GM21737 (cell line): ENCODE measurements at regions not wholly inside any gene's neighbourhood (a gene's known extent, or its start where the extent isn't known, plus 50 kb on each side); places are given as distances from the start of the nearest gene placed in this dataset.

ENCODE experiments used
- ATAC-seq: cut with Tn5 transposase; IDR thresholded peaks from one replicate; pipeline ENCODE4 v1.9.1; 2021; ENCODE audit warnings: mild to moderate bottlenecking, moderate library complexity; ENCODE audit not compliant: unreplicated experiment

DNA sequence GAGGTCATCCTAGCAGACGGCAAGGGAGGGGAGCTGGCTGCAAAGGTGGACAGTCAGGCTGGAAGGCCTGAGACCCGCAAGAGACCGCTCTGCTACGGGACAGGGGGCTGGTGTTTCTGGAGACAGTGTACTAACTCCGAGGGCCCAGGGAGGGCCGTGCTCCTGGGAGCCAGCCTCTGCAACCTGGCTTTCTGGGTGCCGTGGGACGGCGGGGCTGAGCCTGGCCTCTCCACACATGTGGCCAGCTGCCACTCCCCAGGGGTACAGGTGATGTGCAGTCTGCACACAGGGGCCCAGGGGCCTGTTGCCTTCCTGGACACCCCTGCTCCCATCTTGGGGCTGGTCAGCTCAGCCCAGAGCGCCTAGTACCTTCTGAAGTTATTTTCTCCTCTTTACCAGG, 92.2 kb downstream of the MRPL36 start:
- no peak for ATAC-seq

DNA sequence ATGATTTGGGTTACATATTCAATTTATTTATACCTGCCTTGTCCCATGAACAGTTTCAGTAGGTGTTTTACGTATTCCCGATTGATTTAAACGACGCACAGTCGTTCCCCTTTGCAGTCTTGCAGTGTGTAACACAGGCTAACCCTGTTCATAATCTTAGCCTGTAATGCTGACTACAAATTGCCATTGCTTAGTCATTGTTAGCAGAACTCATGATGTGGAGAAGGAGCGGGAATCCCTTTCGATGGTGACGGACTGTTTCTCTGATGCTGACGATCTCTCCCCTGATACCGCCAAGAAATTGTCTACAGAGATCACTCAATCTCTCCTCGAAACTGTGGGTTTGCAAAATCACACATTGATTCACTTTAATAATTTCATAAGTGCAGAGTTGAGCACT, 93.2 kb downstream of the MRPL36 start:
- no peak for ATAC-seq

DNA sequence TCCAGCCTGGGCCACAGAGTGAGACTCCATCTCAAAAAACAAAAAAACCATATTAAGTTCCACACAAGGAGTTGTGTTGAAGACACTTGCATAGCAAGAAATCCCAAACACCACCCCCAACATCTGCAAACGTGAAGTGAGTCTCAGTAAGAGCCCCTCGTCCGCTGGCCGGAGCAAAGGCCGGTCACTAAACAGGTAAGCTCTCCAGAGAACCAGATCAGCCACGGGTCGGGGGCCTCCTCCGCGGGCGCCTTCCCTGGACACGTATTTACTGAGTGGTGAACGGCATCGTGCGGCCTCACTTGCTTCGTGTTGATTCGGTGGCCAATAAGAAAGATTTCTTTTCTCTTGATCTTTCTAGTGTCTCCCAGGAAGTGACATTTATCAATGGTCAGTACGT, 93.6 kb downstream of the MRPL36 start:
- no peak for ATAC-seq

DNA sequence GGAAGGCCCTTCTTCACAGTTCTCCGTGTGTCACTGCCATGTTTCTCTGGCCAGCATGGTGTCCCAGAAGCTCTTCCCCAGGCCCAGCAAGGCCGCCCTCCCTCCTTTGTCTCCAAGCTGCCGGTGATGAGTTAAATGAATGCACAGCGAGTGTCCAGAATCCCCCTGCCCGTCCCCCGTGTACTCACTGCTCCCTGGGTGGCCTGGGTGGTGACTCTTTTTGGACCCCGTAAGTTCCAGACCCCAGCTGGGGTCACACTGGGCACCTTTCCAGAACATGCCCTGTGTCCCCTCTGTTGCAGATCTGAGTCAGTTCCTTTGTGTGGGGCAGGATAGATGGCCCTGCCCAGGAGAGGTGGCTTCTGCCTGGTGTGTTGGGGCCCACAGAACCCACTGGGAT, 95.0 kb downstream of the MRPL36 start:
- no peak for ATAC-seq

DNA sequence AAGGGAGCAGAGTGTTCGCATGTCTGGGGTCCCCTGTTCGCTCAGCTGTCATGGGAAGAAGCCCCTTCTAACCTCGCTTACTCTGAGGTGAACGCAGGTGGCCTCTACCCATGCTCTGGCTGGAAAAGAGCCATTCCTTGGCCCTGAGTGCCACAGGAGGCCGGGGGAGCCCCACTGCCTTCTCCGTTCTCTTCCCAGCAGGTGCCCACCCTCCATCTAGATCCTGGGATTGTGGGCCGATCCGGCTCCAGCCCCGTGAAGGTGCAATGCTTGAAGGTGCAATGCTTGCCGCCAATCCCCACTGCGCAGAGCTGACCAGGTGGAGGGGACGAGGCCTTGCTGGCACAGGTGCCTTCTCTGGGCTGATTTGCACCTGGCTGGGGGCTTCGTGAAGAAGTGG, 95.4 kb downstream of the MRPL36 start:
- no peak for ATAC-seq

DNA sequence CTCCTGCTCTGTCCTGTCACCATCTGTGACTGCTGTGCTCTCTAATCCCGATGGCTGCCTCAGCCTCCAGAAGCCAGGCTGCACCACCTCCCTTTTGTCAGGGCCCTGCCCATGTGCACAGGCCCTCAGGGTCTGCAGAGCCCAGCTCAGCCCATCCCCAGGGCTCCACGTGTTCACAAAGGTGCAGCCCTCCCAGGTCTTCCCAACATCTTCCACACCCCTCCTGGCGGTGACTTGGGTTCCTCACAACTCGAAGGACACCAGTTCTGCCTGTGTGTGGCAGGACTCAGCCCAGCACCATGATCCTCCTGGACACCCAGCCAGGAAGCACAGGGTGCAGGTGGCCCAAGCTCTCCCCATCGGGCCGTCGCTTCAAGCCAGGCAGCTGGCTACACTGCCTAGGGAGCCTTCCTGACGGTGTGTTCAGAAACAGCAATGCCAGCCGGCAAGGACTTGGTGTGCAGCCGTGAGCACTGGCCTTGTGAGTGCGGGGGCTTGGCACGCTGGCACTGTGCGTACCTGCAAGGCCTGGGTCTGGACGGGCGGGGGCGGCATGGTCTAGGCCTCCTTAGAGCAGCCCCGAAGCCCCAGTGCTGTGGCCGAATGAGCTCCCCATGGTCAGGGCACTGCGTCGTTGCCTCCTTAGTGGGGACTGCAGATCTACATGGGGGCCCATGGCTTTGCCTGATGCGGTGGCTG, 96.1 kb downstream of the MRPL36 start:
- no peak for ATAC-seq

DNA sequence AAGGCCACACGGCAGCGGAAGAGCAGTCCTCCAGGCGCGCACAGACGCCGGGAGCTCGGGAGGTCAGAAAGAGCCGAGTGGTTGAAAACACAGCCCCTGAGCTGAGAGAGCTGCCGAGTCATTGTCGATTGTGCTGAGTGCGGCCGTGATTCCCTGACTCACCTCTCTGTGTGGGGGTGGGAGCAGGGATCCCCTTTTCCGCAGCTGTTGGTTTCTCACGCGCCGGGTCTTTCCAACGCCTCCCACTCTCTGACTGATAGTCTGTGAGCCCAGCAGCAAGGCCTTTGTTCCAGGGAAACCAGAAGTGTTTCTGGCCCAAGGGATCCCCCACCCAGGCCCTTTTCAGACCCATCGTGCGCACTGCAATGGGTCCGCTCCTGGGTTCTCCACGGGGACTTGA, 97.3 kb downstream of the MRPL36 start:
- no peak for ATAC-seq

DNA sequence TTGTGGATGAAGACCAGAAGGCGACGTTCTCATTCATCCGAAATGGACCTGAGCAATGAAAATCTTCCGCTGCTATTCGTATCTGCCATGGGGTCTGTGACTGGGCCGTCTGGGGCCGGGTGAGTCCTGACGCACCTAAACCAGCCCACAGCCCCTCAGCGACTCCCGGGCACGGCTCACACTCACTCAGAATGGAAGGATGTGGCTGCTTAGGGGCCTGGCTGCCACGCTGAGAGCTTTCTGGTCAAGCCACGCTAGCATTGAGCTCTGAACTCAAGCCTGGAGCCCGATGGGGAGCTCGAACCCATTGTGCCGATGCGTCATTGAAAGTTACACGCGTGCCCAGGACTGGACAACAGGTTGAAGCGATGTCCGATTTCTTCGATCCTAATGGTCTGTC, 97.8 kb downstream of the MRPL36 start:
- no peak for ATAC-seq

GRCh38 chr5:1701216-1701864, 98.3 kb downstream of the MRPL36 start:
- no peak for ATAC-seq

- ATAC-seq, result no peak
These were observed 100.2 kb downstream of the MRPL36 start for GRCh38 chr5:1699394-1699793.

- ATAC-seq, result no peak
These were observed 100.9 kb downstream of the MRPL36 start for GRCh38 chr5:1698589-1699316.

DNA sequence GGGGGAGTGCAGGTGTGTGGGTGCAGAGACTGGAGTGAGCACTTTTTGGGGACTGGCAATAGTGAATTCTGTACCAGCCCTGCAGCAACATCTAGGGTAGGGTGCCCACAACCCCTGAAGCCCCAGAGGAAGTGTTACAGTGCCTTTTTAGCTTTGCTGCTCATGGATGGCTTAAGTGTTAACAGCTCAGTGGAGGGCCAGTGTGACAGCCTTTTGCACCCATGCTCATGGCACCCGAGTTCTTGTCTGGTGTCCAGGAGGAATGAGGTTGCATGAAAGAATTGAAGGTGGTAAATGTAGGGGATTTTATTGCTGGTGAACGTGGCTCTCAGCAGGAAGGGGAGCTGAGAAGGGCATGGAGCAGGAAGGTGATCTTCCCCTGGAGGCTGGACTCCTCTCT, 107.3 kb downstream of the MRPL36 start:
- no peak for ATAC-seq

GRCh38 chr5:1687301-1687970, 112.2 kb downstream of the MRPL36 start:
- no peak for ATAC-seq

DNA sequence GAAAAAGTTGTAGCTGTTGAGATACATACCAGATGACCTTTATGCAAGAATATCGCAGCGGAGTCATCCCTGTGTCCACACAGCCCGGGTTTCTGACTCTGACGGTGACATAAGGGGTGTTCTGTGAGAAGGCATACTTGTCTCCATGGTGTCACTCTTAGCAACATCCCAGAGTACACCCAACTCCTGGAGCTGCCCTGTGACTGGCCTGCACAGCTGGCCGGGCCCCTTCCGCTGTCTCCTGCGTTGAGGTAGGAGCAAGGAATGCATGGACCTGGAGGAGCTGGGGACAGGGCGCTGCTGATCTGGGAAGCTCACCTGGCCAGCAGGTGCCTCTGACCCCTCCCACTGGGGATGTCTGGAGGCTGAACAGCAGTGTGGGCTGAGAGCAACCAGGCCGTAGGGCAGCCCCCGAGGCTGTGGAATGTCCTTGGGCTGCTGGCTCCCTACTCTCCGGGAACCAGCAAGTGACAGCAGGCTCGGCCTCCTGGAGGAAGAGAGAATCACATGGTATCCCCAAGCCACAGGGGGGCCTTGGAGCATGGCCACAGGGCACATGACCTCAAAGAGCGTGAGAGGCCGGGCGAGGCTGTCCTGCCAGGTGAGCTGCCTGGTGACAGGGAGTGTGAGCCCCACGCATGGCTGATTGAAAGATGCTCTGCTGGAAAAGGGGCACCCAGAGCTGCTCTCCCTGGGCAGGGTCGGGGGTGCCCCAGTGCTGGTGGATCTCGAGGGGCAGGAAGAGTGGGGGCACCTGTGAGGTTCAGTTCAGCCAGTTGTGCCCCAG, 113.4 kb downstream of the MRPL36 start:
- ATAC-seq, result no peak

GRCh38 chr5:1685066-1685465, 114.6 kb downstream of the MRPL36 start:
- ATAC-seq, result no peak

GRCh38 chr5:1681955-1682354, 117.7 kb downstream of the MRPL36 start:
- ATAC-seq, result no peak

DNA sequence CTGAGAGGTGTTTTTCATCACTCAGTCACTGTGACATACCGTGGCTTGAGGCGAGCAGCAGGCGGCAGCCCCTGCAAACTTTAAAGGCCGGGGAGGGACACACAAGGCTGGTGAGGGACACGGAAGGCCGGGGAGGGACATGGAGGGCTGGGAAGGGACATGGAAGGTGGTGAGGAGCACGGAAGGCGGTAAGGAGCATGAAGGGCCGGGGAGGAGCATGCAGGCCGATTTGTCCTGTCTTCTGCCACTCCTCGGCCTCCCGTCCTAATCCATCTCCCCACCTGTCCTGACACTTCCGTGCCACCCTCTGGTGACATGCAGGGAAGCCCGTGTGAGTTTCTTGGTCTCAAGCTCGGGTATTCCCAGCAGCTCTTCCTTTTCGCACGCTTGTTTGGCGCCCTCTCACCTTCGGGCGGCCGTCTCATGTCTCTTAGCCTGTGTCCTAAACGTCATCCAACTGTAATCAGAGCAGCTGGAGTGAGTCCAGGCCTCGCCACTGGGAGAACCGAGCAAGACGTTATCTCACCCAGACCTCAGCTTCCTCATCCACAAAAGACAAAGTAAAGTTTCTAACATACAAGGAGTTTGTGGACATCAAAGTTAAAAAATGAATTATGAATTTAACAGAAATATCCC, 126.5 kb downstream of the MRPL36 start:
- no peak for ATAC-seq

DNA sequence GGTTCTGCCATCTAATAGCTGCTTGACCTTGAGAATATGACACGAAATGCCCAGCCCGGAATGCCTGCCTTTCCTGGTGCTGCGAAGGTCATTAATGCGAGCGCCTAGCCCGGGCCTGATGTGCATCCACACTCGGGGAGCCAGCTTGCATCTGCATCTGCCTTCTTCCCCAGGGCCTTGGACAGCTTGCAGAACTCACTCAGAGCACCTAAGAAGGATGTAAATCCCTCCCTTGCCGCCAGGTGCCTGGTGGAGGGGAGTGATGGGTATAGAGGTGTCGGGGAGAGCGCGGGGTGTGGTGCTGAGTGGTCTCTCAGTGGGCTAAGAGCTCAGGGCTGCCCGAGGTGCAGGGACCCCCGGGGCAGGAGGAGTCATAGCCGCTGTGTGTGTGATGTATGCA, 127.2 kb downstream of the MRPL36 start:
- ATAC-seq, result no peak

- no peak for ATAC-seq
These were observed 128.3 kb downstream of the MRPL36 start for GRCh38 chr5:1671351-1671750.

- ATAC-seq, result no peak
These were observed 129.3 kb downstream of the MRPL36 start for GRCh38 chr5:1670351-1670750.
